A673 (cell line): ENCODE measurements at regions not wholly inside any gene's neighbourhood (a gene's known extent, or its start where the extent isn't known, plus 50 kb on each side); places are given as distances from the start of the nearest gene placed in this dataset.
"Not testable (repeated sequence)": the region's sequence is repeated elsewhere in the genome, so short reads cannot be mapped to it uniquely, and the experiment has no call there.

Experiments
- CTCF ChIP-seq: fragments of 300-800, 200-600 bp; sonication (generic); conservative IDR thresholded peaks from 2 replicates; pipeline ENCODE4 v1.5.1; 2017; ENCODE audit warnings: low read depth, mild to moderate bottlenecking, antibody characterized with exemption, low read length, moderate library complexity, mixed read lengths
- EZH2 ChIP-seq: fragments of 200-600 bp; sonication (generic); IDR thresholded peaks from 2 replicates; pipeline ENCODE4 v1.6.1; 2017; ENCODE audit warnings: borderline replicate concordance, low read depth, mild to moderate bottlenecking, mixed read lengths, antibody characterized with exemption, low read length; ENCODE audit not compliant: poor library complexity, severe bottlenecking

- TF ChIP-seq CTCF, EZH2: not testable (repeated sequence)
Measured at GRCh38 chr17:26939755-26940154, 354.2 kb upstream of the WSB1 start.
